Esophagus mucosa (tissue), 1 donor: ENCODE measurements at regions not wholly inside any gene's neighbourhood (a gene's known extent, or its start where the extent isn't known, plus 50 kb on each side); places are given as distances from the start of the nearest gene placed in this dataset.
"Not testable (repeated sequence)": the region's sequence is repeated elsewhere in the genome, so short reads cannot be mapped to it uniquely, and the experiment has no call there.

Experiments
- ATAC-seq: fragments of 200-7000 bp; cut with Tn5 transposase; one replicate; pipeline ENCODE4 v1.9.1; 2020
- donor health status: DM: yes; HTN: yes; CAD: no.

- ATAC-seq: no peak
Observed at GRCh38 chr2:43146083-43146482, 80.3 kb downstream of the ZFP36L2 start.

DNA sequence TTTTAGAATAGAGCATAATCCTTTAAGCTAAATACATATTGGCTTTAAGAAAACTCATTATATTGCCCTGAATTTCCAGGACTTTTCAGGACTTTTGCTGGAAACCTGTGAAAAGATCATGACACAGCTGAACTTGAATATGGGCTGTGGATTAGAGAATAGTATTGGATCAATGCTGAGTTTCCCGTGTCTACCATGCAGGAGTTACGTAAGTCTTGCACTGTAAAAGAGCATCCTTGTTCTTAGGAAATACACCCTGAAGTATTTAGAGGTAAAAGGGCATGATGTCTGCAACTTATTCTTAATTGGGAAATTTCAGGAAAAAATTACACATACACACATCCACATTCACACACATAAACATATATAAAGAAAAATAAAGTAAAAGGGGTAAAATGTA lies 82.1 kb downstream of the ZFP36L2 start:
- no peak for ATAC-seq

DNA sequence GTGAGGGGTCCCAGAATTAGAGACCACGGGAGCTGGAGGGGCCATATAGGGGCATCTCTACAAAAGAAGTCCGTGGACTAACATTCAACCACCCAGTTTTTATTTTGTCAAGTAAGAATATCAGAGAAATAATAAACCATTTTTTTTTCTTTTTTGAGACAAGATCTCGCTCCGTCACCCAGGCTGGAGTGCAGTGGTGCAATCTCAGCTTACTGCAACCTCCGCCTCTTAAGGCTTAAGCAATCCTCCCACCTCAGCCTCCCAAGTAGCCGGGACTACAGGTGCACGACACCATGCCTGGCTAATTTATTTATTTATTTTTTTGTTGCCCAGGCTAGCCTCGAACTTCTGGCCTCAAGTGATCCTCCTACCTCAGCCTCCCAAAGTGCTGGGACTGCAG lies 82.7 kb downstream of the ZFP36L2 start:
- no peak for ATAC-seq

GRCh38 chr2:43142921-43143438 lies 83.4 kb downstream of the ZFP36L2 start:
- ATAC-seq: peak; percentile 31

DNA sequence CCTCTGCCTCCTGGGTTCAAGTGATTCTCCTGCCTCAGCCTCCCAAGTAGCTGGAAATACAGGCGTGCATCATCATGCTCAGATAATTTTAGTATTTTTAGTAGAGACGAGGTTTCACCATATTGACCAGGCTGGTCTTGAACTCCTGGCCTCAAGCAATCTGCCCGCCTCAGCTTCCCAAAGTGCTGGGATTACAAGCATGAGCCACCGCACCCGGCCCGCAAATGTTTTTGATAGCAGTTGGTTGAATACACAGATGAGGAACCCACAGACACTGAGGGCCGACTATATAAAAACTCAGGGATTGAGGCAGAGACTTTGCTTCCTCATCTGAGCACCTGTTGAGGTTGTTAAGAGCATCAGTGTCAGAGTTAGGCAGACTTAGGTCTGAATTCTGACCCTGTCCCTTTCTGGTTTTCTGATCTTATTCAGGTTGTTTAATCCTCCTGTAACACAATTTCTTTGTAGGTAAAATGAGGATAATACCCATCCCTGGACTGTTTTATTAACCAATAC lies 84.7 kb downstream of the ZFP36L2 start:
- ATAC-seq: not testable (repeated sequence)

DNA sequence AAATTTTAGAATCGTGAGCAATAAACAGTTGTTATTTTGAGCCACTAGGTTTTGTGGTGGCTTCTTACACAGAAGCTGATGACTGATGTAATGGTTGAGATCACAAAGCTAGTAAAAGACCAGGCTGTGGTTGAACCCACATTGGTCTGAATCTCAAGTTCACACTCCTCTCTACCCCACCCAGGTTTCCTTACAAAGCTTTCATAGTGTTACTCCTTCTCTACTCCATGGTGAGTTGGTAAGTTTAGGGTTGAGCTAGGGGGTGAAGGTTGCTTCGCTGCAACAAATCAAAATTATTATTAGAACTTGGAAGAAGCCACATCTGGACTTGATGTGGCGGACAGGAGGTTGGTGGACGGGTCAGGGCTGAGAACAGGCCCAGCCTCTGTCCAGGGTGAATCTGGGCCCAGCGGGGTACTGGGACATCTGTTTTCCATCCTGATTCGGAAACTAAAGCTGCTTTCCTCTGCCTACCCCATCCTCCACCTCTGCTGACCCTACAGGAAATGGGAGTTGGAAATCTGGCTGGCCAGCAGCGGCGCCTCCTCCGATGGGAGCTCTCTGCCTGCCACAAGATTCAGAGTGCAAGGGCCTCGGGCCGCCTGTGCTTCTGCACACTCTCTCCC lies 86.3 kb downstream of the ZFP36L2 start:
- ATAC-seq: no peak

DNA sequence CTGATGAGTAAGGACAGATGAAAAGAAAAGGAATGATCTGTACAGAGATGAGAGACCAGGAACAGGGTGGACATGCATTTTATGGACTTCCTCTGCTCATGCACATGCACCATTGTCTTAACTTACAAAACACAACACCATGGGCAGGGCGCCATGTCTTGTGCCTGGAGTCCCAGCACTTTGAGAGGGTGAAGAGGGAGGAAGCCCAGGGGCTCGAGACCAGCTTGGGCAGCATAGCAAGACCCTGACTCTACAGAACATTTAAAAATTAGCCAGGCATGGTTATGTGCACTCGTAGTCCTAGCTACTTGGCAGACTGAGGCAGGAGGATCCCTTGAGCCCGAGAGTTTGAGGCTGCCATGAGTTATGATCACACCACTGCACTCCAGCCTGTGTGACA lies 86.9 kb downstream of the ZFP36L2 start:
- ATAC-seq: no peak

DNA sequence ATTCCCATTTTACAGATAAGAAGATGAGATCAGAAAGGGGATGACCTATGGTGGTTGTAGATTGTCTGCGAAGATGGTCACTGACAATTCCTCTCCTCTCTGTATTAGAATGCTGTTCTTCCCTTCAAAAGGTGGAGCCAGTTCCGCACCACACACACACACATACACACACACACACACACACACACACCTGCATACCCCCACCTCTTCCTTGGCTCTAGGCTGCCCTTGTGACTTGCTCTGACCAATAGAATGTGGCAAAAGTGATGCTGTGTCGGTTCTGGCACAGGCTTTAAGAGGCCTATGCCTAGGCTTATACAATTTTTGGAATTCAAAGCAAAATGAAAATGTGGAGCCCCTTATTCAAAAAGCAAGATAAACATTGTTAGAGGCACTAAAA lies 88.0 kb downstream of the ZFP36L2 start:
- ATAC-seq: no peak

DNA sequence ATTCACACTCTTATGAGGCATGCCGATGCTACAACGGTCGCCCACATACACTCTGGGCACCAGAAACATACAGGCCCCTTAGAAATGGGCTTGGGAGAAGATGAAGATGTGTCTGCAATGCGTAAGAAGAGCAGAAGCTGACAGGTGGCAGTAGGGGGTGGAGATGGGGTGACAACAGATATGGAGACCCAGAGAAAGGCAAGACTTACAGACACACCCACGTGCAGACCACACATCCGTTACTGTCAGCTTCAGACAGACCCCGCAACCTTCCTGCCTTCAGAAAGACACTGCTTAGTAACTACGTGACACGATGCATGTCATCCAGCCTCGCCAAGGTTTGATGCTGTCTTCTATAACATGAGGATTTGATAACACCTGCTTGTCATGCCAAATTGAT lies 89.5 kb downstream of the ZFP36L2 start:
- ATAC-seq: no peak

- no peak for ATAC-seq
Observed at GRCh38 chr2:43136011-43136799, 90.2 kb downstream of the ZFP36L2 start.

DNA sequence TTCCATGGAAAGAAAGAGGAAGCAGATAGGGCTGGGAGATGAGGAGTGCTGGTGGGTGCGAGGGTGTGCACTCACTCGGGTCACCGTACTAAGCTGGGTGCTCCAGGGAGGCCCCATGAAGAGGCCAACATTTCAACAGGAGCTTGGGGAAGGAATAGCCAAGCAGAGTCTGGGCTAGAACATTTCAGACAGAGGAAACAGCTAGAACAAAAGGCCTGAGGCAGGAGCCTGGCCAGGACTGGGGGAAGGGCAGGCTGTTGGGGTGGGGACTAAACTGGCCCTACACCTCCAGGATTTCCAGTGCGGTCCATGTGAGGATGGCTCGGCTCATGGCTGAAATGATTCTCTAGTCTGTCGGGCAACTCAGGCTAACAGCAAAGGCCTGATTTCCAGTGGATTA lies 90.8 kb downstream of the ZFP36L2 start:
- ATAC-seq: no peak

DNA sequence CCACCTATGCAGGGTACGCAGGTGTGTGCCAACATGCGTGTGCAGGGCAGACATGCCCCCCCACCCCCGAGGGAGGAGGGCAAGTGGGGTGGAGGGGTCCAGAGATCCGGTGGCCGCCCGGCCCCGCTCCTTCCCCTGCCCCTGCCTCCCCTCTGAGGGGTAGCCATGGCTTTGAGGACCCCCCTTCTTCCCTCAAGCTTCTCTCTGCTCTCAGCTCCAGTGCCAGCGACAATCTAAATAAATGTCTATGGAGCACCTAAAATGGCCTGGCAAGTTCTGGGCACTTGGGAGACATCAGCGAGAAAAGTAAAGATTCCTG lies 91.9 kb downstream of the ZFP36L2 start:
- ATAC-seq: no peak

DNA sequence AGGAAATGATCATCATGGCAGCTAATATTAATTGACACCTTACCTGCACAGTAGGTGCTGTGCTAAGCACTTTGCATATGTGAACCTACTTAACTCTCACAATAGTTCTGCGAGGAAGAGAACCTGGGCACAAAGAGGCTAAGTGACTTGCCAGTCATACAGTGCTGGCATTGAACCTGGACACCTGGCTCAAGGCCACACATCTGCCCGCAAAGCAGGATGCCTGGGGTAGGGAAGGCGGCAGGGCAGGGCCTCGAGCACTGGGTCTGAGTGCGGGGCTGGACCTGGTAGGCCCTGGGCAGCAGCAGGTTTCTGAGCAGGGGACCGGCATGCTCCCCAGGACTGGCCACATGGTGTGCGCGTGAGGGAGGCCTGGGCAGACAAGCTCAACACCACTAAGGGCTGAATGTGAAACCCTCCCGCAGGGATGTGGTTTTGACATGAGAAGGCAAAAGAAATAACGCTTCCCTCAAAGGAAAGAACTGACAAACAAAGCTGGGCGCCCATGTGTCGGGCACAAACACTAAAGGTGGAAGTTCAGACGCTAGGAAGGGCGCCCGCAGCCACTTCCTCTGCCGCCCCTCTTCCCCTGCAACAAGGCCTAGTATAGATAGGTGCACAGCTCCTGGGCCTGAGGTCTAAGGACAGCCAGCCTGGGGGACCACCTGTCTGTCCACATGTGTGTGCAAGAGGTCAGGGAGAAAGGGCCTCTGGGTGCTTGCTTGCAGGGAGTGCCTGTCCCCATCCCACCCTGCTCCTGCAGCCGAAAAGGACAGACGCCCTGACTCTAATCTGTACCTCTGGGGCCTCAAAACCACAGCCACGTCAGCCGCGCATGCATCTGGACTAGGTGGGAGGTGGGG lies 92.5 kb downstream of the ZFP36L2 start:
- no peak for ATAC-seq

DNA sequence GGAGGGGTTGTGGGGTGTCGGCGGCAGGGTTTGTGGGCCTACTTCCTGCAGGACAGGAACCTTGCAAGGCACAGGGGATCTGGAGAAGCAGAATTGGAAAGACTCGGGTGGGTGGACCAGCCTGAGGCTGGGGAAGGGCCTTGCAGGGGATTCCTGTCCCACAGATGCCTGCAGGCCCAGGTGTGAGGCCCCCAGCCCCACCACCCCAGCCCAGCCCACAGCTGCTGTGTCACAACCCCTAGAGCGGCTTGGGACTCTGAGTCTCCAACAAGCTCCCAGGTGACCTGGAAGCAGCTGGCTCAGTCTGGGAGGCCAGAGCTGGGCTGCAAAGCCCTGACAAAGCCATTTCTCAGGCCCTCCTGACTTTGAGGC lies 93.1 kb downstream of the ZFP36L2 start:
- no peak for ATAC-seq

GRCh38 chr2:43132683-43133301 lies 93.6 kb downstream of the ZFP36L2 start:
- no peak for ATAC-seq

GRCh38 chr2:43131890-43132682 lies 94.3 kb downstream of the ZFP36L2 start:
- ATAC-seq: peak; percentile 48

GRCh38 chr2:43131051-43131889 lies 95.1 kb downstream of the ZFP36L2 start:
- ATAC-seq: peak; percentile 70

DNA sequence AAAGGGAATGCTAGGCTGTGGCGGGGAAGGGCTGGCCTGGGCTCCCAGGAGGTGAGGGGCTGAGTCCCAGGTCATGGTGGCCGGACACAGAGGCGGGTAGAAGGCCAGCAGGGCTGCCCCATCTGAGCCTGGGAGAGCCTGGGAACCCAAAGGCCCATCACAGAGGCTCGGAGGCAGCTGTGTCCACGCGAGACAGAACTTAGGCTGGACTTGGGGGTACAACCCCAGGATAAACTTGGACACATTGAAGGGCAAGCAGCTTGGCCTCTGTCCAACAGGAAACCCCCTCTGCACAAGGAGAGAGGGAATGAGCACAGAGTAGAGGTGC lies 95.9 kb downstream of the ZFP36L2 start:
- no peak for ATAC-seq

GRCh38 chr2:43129676-43130547 lies 96.5 kb downstream of the ZFP36L2 start:
- ATAC-seq: no peak

- ATAC-seq: no peak
Observed at GRCh38 chr2:43128559-43128955, 97.8 kb downstream of the ZFP36L2 start.
